ENCODE measurements at regions not wholly inside any gene's neighbourhood (a gene's known extent, or its start where the extent isn't known, plus 50 kb on each side); places are given as distances from the start of the nearest gene placed in this dataset.
"Not testable (repeated sequence)": the region's sequence is repeated elsewhere in the genome, so short reads cannot be mapped to it uniquely, and the experiment has no call there.

- DNase-seq (ENCODE audit: extremely low read depth, low read depth): no peak
Measured at GRCh38 chr22:33221568-33221967, 163.4 kb upstream of the SYN3 start.

- DNase-seq (ENCODE audit: extremely low read depth, low read depth): no peak
Measured at GRCh38 chr22:33220476-33221080, 162.4 kb upstream of the SYN3 start.

- DNase-seq (ENCODE audit: extremely low read depth, low read depth): no peak
Measured at GRCh38 chr22:33219648-33220384, 161.6 kb upstream of the SYN3 start.

GRCh38 chr22:33213383-33214075 lies 155.3 kb upstream of the SYN3 start:
- no peak for DNase-seq (ENCODE audit: extremely low read depth, low read depth)

- DNase-seq (ENCODE audit: extremely low read depth, low read depth): peak; percentile 14
Measured at GRCh38 chr22:33209930-33210784, 152.0 kb upstream of the SYN3 start.

GRCh38 chr22:33204408-33204807 lies 146.2 kb upstream of the SYN3 start:
- no peak for DNase-seq (ENCODE audit: extremely low read depth, low read depth)

- DNase-seq (ENCODE audit: extremely low read depth, low read depth): no peak
Measured at GRCh38 chr22:33202455-33202854, 144.3 kb upstream of the SYN3 start.

- DNase-seq (ENCODE audit: extremely low read depth, low read depth): no peak
Measured at GRCh38 chr22:33194529-33195077, 136.4 kb upstream of the SYN3 start.

- no peak for DNase-seq (ENCODE audit: extremely low read depth, low read depth)
Measured at GRCh38 chr22:33192156-33192555, 134.0 kb upstream of the SYN3 start.

GRCh38 chr22:33188326-33188725 lies 130.1 kb upstream of the SYN3 start:
- DNase-seq (ENCODE audit: extremely low read depth, low read depth): no peak

GRCh38 chr22:33186816-33187215 lies 128.6 kb upstream of the SYN3 start:
- no peak for DNase-seq (ENCODE audit: extremely low read depth, low read depth)

- no peak for DNase-seq (ENCODE audit: extremely low read depth, low read depth)
Measured at GRCh38 chr22:33180356-33180755, 122.2 kb upstream of the SYN3 start.

- no peak for DNase-seq (ENCODE audit: extremely low read depth, low read depth)
Measured at GRCh38 chr22:33167998-33168790, 110.0 kb upstream of the SYN3 start.

- no peak for DNase-seq (ENCODE audit: extremely low read depth, low read depth)
Measured at GRCh38 chr22:33166206-33166605, 108.0 kb upstream of the SYN3 start.

GRCh38 chr22:33163815-33164214 lies 105.6 kb upstream of the SYN3 start:
- no peak for DNase-seq (ENCODE audit: extremely low read depth, low read depth)

- no peak for DNase-seq (ENCODE audit: extremely low read depth, low read depth)
Measured at GRCh38 chr22:33162196-33162595, 104.0 kb upstream of the SYN3 start.

- DNase-seq (ENCODE audit: extremely low read depth, low read depth): no peak
Measured at GRCh38 chr22:33160525-33160924, 102.3 kb upstream of the SYN3 start.

GRCh38 chr22:33154967-33155366 lies 96.8 kb upstream of the SYN3 start:
- not testable (repeated sequence) for DNase-seq (ENCODE audit: extremely low read depth, low read depth)

- DNase-seq (ENCODE audit: extremely low read depth, low read depth): no peak
Measured at GRCh38 chr22:33149611-33150010, 91.4 kb upstream of the SYN3 start.

GRCh38 chr22:33144721-33145120 lies 86.5 kb upstream of the SYN3 start:
- no peak for DNase-seq (ENCODE audit: extremely low read depth, low read depth)
